Astrocyte (in vitro differentiated cells and primary cell): ENCODE measurements at regions not wholly inside any gene's neighbourhood (a gene's known extent, or its start where the extent isn't known, plus 50 kb on each side); places are given as distances from the start of the nearest gene placed in this dataset.

Source experiments
- EZH2 ChIP-seq: IDR thresholded peaks from 2 replicates; pipeline ENCODE4 v1.6.1; 2012; ENCODE audit warnings: mild to moderate bottlenecking, low read length, inconsistent platforms; ENCODE audit not compliant: insufficient read depth
- TF ChIP-seq, protein P1 (sequence below): IDR thresholded peaks from 2 replicates; pipeline ENCODE4 v1.5.1; 2011; ENCODE audit warnings: low read depth, mild to moderate bottlenecking, inconsistent platforms, low read length, moderate library complexity; ENCODE audit not compliant: insufficient read depth

GRCh38 chr1:56320464-56321149 lies 258.8 kb downstream of the PLPP3 start:
- TF ChIP-seq, protein P1, sequence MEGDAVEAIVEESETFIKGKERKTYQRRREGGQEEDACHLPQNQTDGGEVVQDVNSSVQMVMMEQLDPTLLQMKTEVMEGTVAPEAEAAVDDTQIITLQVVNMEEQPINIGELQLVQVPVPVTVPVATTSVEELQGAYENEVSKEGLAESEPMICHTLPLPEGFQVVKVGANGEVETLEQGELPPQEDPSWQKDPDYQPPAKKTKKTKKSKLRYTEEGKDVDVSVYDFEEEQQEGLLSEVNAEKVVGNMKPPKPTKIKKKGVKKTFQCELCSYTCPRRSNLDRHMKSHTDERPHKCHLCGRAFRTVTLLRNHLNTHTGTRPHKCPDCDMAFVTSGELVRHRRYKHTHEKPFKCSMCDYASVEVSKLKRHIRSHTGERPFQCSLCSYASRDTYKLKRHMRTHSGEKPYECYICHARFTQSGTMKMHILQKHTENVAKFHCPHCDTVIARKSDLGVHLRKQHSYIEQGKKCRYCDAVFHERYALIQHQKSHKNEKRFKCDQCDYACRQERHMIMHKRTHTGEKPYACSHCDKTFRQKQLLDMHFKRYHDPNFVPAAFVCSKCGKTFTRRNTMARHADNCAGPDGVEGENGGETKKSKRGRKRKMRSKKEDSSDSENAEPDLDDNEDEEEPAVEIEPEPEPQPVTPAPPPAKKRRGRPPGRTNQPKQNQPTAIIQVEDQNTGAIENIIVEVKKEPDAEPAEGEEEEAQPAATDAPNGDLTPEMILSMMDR: no peak
- no peak for TF ChIP-seq EZH2
